ENCODE measurements at regions not wholly inside any gene's neighbourhood (a gene's known extent, or its start where the extent isn't known, plus 50 kb on each side); places are given as distances from the start of the nearest gene placed in this dataset.

DNA sequence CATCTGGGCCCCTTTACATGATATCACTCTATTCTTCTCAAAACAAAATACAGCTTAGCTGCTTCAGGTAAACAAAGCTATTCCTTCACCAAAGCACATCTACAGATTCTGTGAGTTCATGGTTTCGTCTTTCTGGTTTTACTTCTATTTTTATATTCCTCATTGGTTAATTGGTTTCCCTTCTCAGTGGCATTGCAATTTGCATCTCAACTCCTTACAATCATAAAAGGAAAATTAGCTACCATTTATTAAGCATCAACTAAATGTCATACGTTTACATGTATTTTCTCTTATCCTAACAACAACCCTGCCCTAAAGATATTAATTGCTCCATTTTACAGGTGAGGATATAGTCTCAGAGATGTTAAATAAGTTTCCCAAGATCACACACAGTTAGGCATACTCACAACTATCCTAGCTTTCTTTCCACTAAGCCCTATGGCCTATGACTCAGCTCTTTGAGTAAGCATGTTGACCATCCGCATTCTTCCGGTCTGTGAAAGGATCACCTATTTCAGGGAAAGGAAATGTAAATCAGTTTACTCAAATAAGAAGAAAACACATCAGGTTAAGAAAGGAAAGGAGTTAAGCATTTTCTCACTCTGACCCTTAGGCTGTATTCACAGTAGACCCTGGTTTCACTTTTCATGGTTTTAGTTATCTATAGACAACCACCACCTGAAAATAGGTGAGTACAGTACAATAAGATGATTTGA, 146.1 kb downstream of the CAAP1 start:
- Mint-ChIP-seq H3K27ac (peak overlapping the region; percentile 99), H3K36me3 (peaks cover 15% of the 10 kb centered on the region), H3K4me1 (peaks cover 74% of the 10 kb centered on the region), H3K4me3 (peak overlapping the region; percentile 26; the same call in 1 of the 2 replicates), H3K27me3 (ENCODE audit: low read depth) (peaks cover 7% of the 10 kb centered on the region; the same call in 1 of the 2 replicates), H3K9me3 (peaks cover 13% of the 10 kb centered on the region)
- POLR2A ChIA-PET, result no interaction called here
- ATAC-seq (peak; percentile 95), DNase-seq (ENCODE audit: low spot score) (no peak)
- CTCF ChIA-PET, result interaction anchor here (0.5 to 2.2 kb wide), 4 partner anchors 23 to 229 kb away, joined by 3 to 8 read pairs (median 6); no protein-coding TSS in a partner anchor
- no peak for TF ChIP-seq IRF2 (CRISPR knock-in tag; IDR thresholded peaks at IDR 0.05; ENCODE audit: borderline replicate concordance, low read depth)
- no peak for TF ChIP-seq ATF2 (CRISPR knock-in tag; IDR thresholded peaks at IDR 0.05; ENCODE audit: borderline replicate concordance, low read depth)
- TF ChIP-seq, protein P1, sequence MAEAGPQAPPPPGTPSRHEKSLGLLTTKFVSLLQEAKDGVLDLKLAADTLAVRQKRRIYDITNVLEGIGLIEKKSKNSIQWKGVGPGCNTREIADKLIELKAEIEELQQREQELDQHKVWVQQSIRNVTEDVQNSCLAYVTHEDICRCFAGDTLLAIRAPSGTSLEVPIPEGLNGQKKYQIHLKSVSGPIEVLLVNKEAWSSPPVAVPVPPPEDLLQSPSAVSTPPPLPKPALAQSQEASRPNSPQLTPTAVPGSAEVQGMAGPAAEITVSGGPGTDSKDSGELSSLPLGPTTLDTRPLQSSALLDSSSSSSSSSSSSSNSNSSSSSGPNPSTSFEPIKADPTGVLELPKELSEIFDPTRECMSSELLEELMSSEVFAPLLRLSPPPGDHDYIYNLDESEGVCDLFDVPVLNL (CRISPR knock-in tag; IDR thresholded peaks at IDR 0.05; ENCODE audit: borderline replicate concordance, low read depth), result no peak
- TF ChIP-seq NFE2L1 (CRISPR knock-in tag; IDR thresholded peaks at IDR 0.05), result peak; percentile 98
- TF ChIP-seq, protein P2, sequence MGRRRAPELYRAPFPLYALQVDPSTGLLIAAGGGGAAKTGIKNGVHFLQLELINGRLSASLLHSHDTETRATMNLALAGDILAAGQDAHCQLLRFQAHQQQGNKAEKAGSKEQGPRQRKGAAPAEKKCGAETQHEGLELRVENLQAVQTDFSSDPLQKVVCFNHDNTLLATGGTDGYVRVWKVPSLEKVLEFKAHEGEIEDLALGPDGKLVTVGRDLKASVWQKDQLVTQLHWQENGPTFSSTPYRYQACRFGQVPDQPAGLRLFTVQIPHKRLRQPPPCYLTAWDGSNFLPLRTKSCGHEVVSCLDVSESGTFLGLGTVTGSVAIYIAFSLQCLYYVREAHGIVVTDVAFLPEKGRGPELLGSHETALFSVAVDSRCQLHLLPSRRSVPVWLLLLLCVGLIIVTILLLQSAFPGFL (CRISPR knock-in tag; IDR thresholded peaks at IDR 0.05; ENCODE audit: borderline replicate concordance), result no peak
- TF ChIP-seq PRRX2 (CRISPR knock-in tag; IDR thresholded peaks at IDR 0.05), result no peak
- TF ChIP-seq, protein P3, sequence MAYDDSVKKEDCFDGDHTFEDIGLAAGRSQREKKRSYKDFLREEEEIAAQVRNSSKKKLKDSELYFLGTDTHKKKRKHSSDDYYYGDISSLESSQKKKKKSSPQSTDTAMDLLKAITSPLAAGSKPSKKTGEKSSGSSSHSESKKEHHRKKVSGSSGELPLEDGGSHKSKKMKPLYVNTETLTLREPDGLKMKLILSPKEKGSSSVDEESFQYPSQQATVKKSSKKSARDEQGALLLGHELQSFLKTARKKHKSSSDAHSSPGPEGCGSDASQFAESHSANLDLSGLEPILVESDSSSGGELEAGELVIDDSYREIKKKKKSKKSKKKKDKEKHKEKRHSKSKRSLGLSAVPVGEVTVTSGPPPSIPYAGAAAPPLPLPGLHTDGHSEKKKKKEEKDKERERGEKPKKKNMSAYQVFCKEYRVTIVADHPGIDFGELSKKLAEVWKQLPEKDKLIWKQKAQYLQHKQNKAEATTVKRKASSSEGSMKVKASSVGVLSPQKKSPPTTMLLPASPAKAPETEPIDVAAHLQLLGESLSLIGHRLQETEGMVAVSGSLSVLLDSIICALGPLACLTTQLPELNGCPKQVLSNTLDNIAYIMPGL (CRISPR knock-in tag; IDR thresholded peaks at IDR 0.05), result no peak
- TF ChIP-seq NR2C2 (CRISPR knock-in tag; IDR thresholded peaks at IDR 0.05), result no peak
- 0 out of 2 replicates have a peak, but pooled peaks have one; percentile 41 for TF ChIP-seq FOXK1 (CRISPR knock-in tag; IDR thresholded peaks at IDR 0.05)
- TF ChIP-seq GRHL2 (CRISPR knock-in tag; IDR thresholded peaks at IDR 0.05; ENCODE audit: insufficient replicate concordance, severe bottlenecking), result no peak
- TF ChIP-seq, protein P4, sequence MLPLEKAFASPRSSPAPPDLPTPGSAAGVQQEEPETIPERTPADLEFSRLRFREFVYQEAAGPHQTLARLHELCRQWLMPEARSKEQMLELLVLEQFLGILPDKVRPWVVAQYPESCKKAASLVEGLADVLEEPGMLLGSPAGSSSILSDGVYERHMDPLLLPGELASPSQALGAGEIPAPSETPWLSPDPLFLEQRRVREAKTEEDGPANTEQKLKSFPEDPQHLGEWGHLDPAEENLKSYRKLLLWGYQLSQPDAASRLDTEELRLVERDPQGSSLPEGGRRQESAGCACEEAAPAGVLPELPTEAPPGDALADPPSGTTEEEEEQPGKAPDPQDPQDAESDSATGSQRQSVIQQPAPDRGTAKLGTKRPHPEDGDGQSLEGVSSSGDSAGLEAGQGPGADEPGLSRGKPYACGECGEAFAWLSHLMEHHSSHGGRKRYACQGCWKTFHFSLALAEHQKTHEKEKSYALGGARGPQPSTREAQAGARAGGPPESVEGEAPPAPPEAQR (CRISPR knock-in tag; IDR thresholded peaks at IDR 0.05), result no peak
- no peak for TF ChIP-seq ZNF416 (CRISPR knock-in tag; IDR thresholded peaks at IDR 0.05)
- TF ChIP-seq CBFB (CRISPR knock-in tag; IDR thresholded peaks at IDR 0.05; ENCODE audit: low read depth), result no peak

DNA sequence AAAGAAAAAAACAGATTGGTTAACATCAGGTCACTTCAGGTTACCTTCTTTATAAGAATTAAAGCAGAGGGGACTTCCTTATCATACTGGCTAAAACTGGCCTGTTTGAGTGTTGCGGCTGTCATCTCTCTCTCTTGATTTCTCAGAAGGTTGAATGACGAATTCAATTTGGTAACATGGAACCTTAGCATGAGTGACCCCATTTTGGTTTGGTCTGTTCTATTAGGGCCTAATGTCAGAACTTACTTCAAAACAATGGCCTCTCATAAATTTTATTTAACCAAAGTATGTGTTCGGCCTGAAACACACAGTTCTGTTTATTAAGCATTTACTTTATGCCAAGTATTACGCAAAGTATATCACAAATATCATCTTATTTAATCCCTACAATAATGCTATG, 147.5 kb downstream of the CAAP1 start:
- Mint-ChIP-seq H3K4me1 (peaks cover 66% of the 10 kb centered on the region), H3K9me3 (peaks cover 16% of the 10 kb centered on the region)
- TF ChIP-seq MXD4 (CRISPR knock-in tag; IDR thresholded peaks at IDR 0.05; ENCODE audit: borderline replicate concordance) (peak; percentile 80; the same call in 1 of the 2 replicates), AR (CRISPR knock-in tag; IDR thresholded peaks at IDR 0.05) (no peak)

More for the DNA sequence above, 147.5 kb downstream of the CAAP1 start:
- CTCF ChIA-PET, result no interaction called here
- ATAC-seq (no peak), DNase-seq (ENCODE audit: low spot score) (no peak)
- peaks cover 13% of the 10 kb centered on the region for H3K36me3 Mint-ChIP-seq
- peaks cover 10% of the 10 kb centered on the region; the same call in 1 of the 2 replicates for H3K27me3 Mint-ChIP-seq (ENCODE audit: low read depth)
- POLR2A ChIA-PET, result no interaction called here
- 0 out of 2 replicates have a peak overlapping the region, but pooled peaks have one; percentile 67 for H3K27ac Mint-ChIP-seq
- H3K4me3 Mint-ChIP-seq, result no peak overlapping the region
